H1 (cell line): ENCODE measurements at regions not wholly inside any gene's neighbourhood (a gene's known extent, or its start where the extent isn't known, plus 50 kb on each side); places are given as distances from the start of the nearest gene placed in this dataset.
A peak's percentile ranks its signal among the peaks of the same experiment; 100 is the strongest.

Experiments used
- BACH1 ChIP-seq: IDR thresholded peaks from 2 replicates; pipeline ENCODE4 v1.6.1; 2012; ENCODE audit warnings: low read length, improper control_type of control experiment
- CTBP2 ChIP-seq: IDR thresholded peaks from 2 replicates; pipeline ENCODE4 v1.7.0; 2011; ENCODE audit warnings: borderline replicate concordance, mild to moderate bottlenecking, moderate library complexity, mixed read lengths, low read length; ENCODE audit not compliant: insufficient read depth, insufficient read length

GRCh38 chr1:191702124-191702523 is 456.1 kb upstream of the RGS18 start (continued):
- TF ChIP-seq BACH1 (peak; percentile 67), CTBP2 (no peak)
